Mucosa of rectum (tissue), 2 donors: ENCODE measurements at regions not wholly inside any gene's neighbourhood (a gene's known extent, or its start where the extent isn't known, plus 50 kb on each side); places are given as distances from the start of the nearest gene placed in this dataset.

Experiments
- H3K27ac ChIP-seq, 2 donors: one replicate each; pipeline ENCODE4 v1.7.0; 2013; ENCODE audit warnings: inconsistent platforms in 2 of 2, low read depth in 2 of 2, low read length in 2 of 2
- H3K27me3 ChIP-seq, 2 donors: one replicate each; pipeline ENCODE4 v1.7.0; 2013; ENCODE audit warnings: low read length in 2 of 2; ENCODE audit not compliant: control insufficient read depth in 2 of 2, insufficient read depth in 2 of 2
- H3K36me3 ChIP-seq, 2 donors: one replicate each; pipeline ENCODE4 v1.7.0; 2013; ENCODE audit warnings: low read length in 2 of 2; ENCODE audit not compliant: control insufficient read depth in 2 of 2, insufficient read depth in 2 of 2
- H3K4me1 ChIP-seq, 2 donors: one replicate each; pipeline ENCODE4 v1.7.0; 2013; ENCODE audit warnings: low read length in 2 of 2, mild to moderate bottlenecking in 1 of 2; ENCODE audit not compliant: control insufficient read depth in 2 of 2, insufficient read depth in 2 of 2
- H3K4me3 ChIP-seq, 2 donors: one replicate each; pipeline ENCODE4 v1.7.0; 2013; ENCODE audit warnings: low read length in 2 of 2
- H3K9ac ChIP-seq, 2 donors: one replicate each; pipeline ENCODE4 v1.7.0; 2013; ENCODE audit warnings: low read length in 2 of 2, low read depth in 1 of 2, mild to moderate bottlenecking in 1 of 2
- H3K9me3 ChIP-seq, 2 donors: one replicate each; pipeline ENCODE4 v1.7.0; 2013; ENCODE audit warnings: low read length in 2 of 2; ENCODE audit not compliant: control insufficient read depth in 2 of 2
- donor health status: healthy.
- donor health status: Normal muscosa, but diverticular disease.

- Histone ChIP-seq H3K9ac (no peak overlapping the region), H3K9me3 (no peaks in the 10 kb centered on the region), H3K4me3 (no peak overlapping the region), H3K4me1 (no peaks in the 10 kb centered on the region), H3K27ac (no peak overlapping the region), H3K27me3 (peaks cover 0 to 3% of the 10 kb centered on the region in 2 donors), H3K36me3 (no peaks in the 10 kb centered on the region)
Measured at GRCh38 chr1:208521534-208521933, 277.4 kb upstream of the PLXNA2 start.

- Histone ChIP-seq H3K36me3 (no peaks in the 10 kb centered on the region), H3K27ac (no peak overlapping the region), H3K4me3 (no peak overlapping the region), H3K9ac (no peak overlapping the region), H3K9me3 (no peaks in the 10 kb centered on the region), H3K4me1 (no peaks in the 10 kb centered on the region), H3K27me3 (peaks cover 0 to 3% of the 10 kb centered on the region in 2 donors)
Measured at GRCh38 chr1:208523007-208523406, 278.8 kb upstream of the PLXNA2 start.

DNA sequence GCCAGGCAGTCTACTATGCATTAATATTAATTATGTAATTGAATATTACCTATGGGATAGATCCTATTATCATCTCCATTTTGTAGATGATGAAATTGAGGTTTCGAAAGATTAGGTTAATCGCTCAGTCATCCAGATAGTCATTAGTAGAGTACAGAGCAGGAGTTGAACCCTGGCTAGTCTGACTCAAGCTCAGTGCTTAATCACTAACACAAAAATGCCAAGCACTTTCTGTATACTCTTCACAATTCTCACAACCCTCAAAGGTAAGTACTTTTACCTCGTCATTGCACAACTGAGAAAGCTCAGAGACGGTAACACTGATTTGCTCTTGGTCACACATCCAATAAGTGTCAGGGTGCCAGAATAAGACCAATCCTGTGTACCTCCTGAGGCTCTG lies 280.2 kb upstream of the PLXNA2 start:
- H3K9me3 ChIP-seq, result no peaks in the 10 kb centered on the region
- no peak overlapping the region for H3K9ac ChIP-seq
- H3K27me3 ChIP-seq, result peaks cover 0 to 5% of the 10 kb centered on the region in 2 donors
- no peaks in the 10 kb centered on the region for H3K4me1 ChIP-seq
- H3K4me3 ChIP-seq, result no peak overlapping the region
- H3K36me3 ChIP-seq, result no peaks in the 10 kb centered on the region
- no peak overlapping the region for H3K27ac ChIP-seq

- Histone ChIP-seq H3K9me3 (no peaks in the 10 kb centered on the region), H3K27me3 (peaks cover 0 to 5% of the 10 kb centered on the region in 2 donors), H3K9ac (no peak overlapping the region), H3K4me1 (no peaks in the 10 kb centered on the region), H3K4me3 (no peak overlapping the region), H3K36me3 (no peaks in the 10 kb centered on the region), H3K27ac (no peak overlapping the region)
Measured at GRCh38 chr1:208524925-208525324, 280.7 kb upstream of the PLXNA2 start.

GRCh38 chr1:208525417-208525816 lies 281.2 kb upstream of the PLXNA2 start:
- Histone ChIP-seq H3K36me3 (no peaks in the 10 kb centered on the region), H3K27ac (no peak overlapping the region), H3K4me3 (no peak overlapping the region), H3K4me1 (no peaks in the 10 kb centered on the region), H3K9ac (no peak overlapping the region), H3K27me3 (peaks cover 0 to 5% of the 10 kb centered on the region in 2 donors), H3K9me3 (no peaks in the 10 kb centered on the region)

DNA sequence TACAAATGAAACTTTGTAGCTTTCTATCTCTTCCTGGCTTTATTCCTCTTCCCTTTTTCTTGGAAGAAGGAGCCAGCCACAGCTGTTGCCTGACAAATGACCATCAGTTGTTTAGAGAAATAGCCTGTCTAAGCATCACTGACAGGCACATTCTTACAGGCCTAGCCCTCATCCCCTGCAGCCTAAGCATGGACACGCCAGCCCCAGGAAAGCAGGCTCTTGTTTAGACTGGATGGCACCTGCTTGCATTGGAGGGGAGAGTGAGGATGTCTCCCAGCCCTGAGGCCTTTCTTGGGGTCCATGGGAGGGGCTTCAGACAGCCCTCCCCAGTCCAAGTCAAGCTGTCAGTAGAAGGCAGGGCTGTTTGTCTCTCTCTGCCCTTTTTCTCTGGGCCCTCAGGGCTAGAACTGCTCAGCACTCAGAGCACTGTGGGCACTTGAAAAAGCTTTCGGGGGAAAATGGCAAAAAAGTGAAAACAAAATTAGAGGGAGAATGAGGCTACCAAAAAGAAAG lies 282.5 kb upstream of the PLXNA2 start:
- no peak overlapping the region for H3K27ac ChIP-seq
- peaks cover 0 to 5% of the 10 kb centered on the region in 2 donors for H3K27me3 ChIP-seq

GRCh38 chr1:208527156-208527555 lies 283.0 kb upstream of the PLXNA2 start:
- H3K4me3 ChIP-seq, result no peak overlapping the region
- H3K36me3 ChIP-seq, result no peaks in the 10 kb centered on the region
- H3K27ac ChIP-seq, result no peak overlapping the region

More for the DNA sequence above, 282.5 kb upstream of the PLXNA2 start:
- Histone ChIP-seq H3K4me3 (no peak overlapping the region), H3K9ac (no peak overlapping the region), H3K4me1 (no peaks in the 10 kb centered on the region), H3K36me3 (no peaks in the 10 kb centered on the region), H3K9me3 (no peaks in the 10 kb centered on the region)

DNA sequence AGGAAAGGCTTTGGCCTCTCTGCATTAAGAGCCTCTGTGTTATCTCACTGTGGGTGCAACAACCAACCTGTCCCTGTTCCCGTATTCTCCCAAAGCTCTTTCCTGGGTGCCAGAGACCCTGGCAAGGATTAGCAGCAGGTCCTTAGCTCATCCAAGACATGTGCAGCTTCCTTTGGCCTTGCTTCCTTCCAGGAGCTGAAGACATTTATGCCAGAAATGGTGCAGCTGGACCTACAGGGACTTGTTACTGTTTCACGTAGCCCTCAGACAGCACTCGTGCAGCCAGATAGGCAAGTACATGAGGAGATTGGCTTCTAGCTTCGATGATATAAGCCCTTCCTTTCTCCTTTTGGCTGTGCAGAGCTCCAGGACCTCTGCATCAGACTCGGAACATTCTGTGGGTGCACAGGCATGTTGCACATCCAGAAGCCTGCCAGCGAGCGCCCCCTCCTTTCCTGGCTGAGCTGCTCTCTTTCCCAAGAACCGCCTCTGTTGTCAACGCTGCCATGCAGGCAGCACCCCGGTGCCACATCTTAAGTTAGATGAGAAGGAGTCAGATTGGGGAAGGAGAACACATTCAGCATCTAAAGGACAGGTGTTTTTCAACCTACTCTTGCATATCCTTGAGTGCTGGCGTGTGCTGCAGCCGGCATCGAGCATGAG lies 284.5 kb upstream of the PLXNA2 start:
- peaks cover 0 to 5% of the 10 kb centered on the region in 2 donors for H3K27me3 ChIP-seq
- H3K9me3 ChIP-seq, result no peaks in the 10 kb centered on the region
- no peak overlapping the region for H3K4me3 ChIP-seq
- no peak overlapping the region for H3K9ac ChIP-seq
- no peak overlapping the region for H3K27ac ChIP-seq
- no peaks in the 10 kb centered on the region for H3K36me3 ChIP-seq
- H3K4me1 ChIP-seq, result no peaks in the 10 kb centered on the region

More at GRCh38 chr1:208527156-208527555, 283.0 kb upstream of the PLXNA2 start:
- H3K9ac ChIP-seq, result no peak overlapping the region
- no peaks in the 10 kb centered on the region for H3K9me3 ChIP-seq
- no peaks in the 10 kb centered on the region for H3K4me1 ChIP-seq
- peaks cover 0 to 5% of the 10 kb centered on the region in 2 donors for H3K27me3 ChIP-seq

DNA sequence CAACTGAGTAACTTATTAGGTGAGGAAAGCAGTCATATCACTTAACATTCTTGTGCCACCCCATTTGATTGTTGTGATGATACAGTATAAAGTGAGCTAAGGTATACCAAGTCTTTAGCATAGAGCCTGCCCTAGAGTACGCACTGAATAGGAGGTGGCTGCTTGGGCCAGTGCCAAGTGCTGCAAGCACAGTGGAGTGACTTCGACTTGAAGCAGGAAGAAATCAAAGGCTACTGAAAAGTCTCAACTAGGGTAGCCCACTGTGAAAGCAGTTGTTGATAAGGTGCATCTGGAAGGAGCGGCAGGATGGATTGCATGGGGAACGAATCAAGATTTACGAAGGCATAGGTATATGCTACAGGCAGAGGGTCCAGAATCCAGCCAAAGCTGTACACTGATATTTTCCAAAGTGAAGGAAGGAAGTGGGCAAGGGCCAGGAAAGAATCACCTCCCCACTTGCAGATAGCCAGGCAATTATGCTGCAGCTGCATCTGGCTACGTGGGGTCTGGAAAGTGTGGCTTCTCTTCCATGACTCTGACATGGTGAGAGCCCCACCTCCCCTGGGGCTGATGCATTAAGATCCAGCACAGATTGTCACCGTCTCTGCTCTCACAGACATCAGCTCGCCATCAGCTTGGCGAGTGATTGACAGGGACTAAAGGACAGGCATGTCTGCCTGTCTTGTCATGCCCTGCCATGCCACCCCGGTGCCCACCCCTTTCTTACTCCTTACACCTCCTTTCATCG lies 287.0 kb upstream of the PLXNA2 start:
- no peak overlapping the region for H3K9ac ChIP-seq
- peaks cover 0 to 5% of the 10 kb centered on the region in 2 donors for H3K27me3 ChIP-seq
- H3K4me1 ChIP-seq, result peaks cover 6 to 7% of the 10 kb centered on the region in 2 donors
- H3K36me3 ChIP-seq, result no peaks in the 10 kb centered on the region
- no peak overlapping the region for H3K27ac ChIP-seq
- no peak overlapping the region for H3K4me3 ChIP-seq
- no peaks in the 10 kb centered on the region for H3K9me3 ChIP-seq
